PC-9 (cell line): ENCODE measurements at regions not wholly inside any gene's neighbourhood (a gene's known extent, or its start where the extent isn't known, plus 50 kb on each side); places are given as distances from the start of the nearest gene placed in this dataset.
A peak's percentile ranks its signal among the peaks of the same experiment; 100 is the strongest.

ENCODE experiments used
- BruUV-seq: library from RNA; stranded (reverse); fragments of 400-500 nt; replicated peaks from 2 replicates; lab custom pipeline; 2021; lab: Mats Ljungman, UMichigan
- CTCF ChIA-PET: fragments of 300-600 bp; sonication (Branson Sonifier 250); formaldehyde crosslinking; loops from one replicate; lab custom pipeline; 2022; ENCODE audit warnings: antibody characterized with exemption; lab: Charles Lee
- POLR2A ChIA-PET: fragments of 300-600 bp; sonication (Branson Sonifier 250); formaldehyde crosslinking; loops from one replicate; lab custom pipeline; 2022; ENCODE audit warnings: antibody characterized with exemption; ENCODE audit not compliant: unreplicated experiment; lab: Charles Lee
- DNase-seq, 2 experiments: peaks; one replicate each; pipeline versions ENCODE4 v3.0.0 to v3.0.0-alpha.2; 2015 to 2022; ENCODE audit warnings: mixed read lengths in 1 of 2
- H2AFZ ChIP-seq: fragments of 200-600 bp; sonication (generic); 2 replicates; pipeline ENCODE4 v1.8.1; 2017; ENCODE audit warnings: antibody characterized with exemption
- H3F3A ChIP-seq: fragments of 200-600 bp; sonication (generic); 2 replicates; pipeline ENCODE4 v1.8.1; 2017; ENCODE audit warnings: antibody characterized with exemption, mild to moderate bottlenecking, low read depth; ENCODE audit not compliant: insufficient read depth
- H3K27ac ChIP-seq: fragments of 200-600 bp; sonication (generic); 2 replicates; pipeline ENCODE4 v1.6.1; 2016; ENCODE audit warnings: mixed run types
- H3K27me3 ChIP-seq: fragments of 200-600 bp; sonication (generic); 2 replicates; pipeline ENCODE4 v1.6.1; 2016; ENCODE audit warnings: low read depth, mixed run types; ENCODE audit not compliant: insufficient read depth
- H3K36me3 ChIP-seq: fragments of 200-600 bp; sonication (generic); 2 replicates; pipeline ENCODE4 v1.6.1; 2016; ENCODE audit warnings: low read depth, mixed run types
- H3K4me1 ChIP-seq: fragments of 200-600 bp; sonication (generic); replicated peaks from 2 replicates; pipeline ENCODE4 v1.6.1; 2016; ENCODE audit warnings: mixed run types; ENCODE audit not compliant: insufficient read depth
- H3K4me2 ChIP-seq: fragments of 200-600 bp; sonication (generic); 2 replicates; pipeline ENCODE4 v1.6.1; 2017; ENCODE audit warnings: mixed run types
- H3K4me3 ChIP-seq: fragments of 200-600 bp; sonication (generic); 2 replicates; pipeline ENCODE4 v1.6.1; 2016; ENCODE audit warnings: mixed run types
- H3K79me2 ChIP-seq: fragments of 200-600 bp; sonication (generic); 2 replicates; pipeline ENCODE4 v1.6.1; 2017; ENCODE audit warnings: low read depth, mixed run types
- H3K9me2 ChIP-seq: fragments of 200-600 bp; sonication (generic); 2 replicates; pipeline ENCODE4 v1.8.1; 2017; ENCODE audit warnings: mild to moderate bottlenecking; ENCODE audit not compliant: insufficient read depth
- H3K9me3 ChIP-seq: fragments of 200-600 bp; sonication (generic); 2 replicates; pipeline ENCODE4 v1.8.1; 2016; ENCODE audit warnings: low read depth; ENCODE audit not compliant: insufficient read depth
- H4K20me1 ChIP-seq: fragments of 200-600 bp; sonication (generic); 2 replicates; pipeline ENCODE4 v1.8.1; 2017; ENCODE audit not compliant: insufficient read depth
- EZH2 ChIP-seq: fragments of 200-600 bp; sonication (generic); IDR thresholded peaks from 2 replicates; pipeline ENCODE4 v1.8.0; 2017; ENCODE audit warnings: antibody characterized with exemption, low read depth
- intact Hi-C: fragments of 100-400 bp; cut with micrococcal nuclease; formaldehyde crosslinking; loops from one replicate; pipeline ENCODE4 v1.10.0; 2022; ENCODE audit not compliant: unreplicated experiment
- TF ChIP-seq, protein P1 (sequence below): fragments of 200-600 bp; sonication (generic); conservative IDR thresholded peaks from 2 replicates; pipeline ENCODE4 v1.6.1; 2017; ENCODE audit warnings: mixed run types, antibody characterized with exemption, mild to moderate bottlenecking, moderate library complexity

DNA sequence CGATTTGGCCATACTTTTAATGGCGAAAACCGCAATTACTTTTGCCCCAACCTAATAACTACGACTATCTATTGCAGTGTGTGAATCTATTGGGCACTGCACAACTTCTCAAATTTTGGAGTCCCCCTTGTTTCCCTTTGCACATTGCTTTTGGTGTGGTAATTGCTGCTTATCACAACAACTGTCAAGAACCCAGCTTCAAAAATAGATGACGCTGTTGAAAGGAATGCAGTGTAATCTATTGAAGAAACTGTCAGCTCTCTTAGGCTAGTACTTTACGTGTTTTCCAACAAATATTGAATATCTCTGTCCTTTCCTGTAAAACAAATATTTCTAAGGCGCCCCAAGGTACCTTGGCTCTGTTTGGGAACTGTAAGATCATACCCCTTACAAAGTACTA, 222.8 kb upstream of the UBE2E2 start:
- Histone ChIP-seq H3K9me3 (no peaks in the 10 kb centered on the region), H3K9me2 (no peaks in the 10 kb centered on the region), H3K36me3 (no peaks in the 10 kb centered on the region), H3K4me1 (peaks cover 15% of the 10 kb centered on the region; the same call in 1 of the 2 replicates), H3K4me2 (no peak overlapping the region), H3K79me2 (no peaks in the 10 kb centered on the region), H3K27me3 (no peaks in the 10 kb centered on the region), H3F3A (no peaks in the 10 kb centered on the region), H3K4me3 (no peak overlapping the region), H2AFZ (no peak overlapping the region), H3K27ac (no peak overlapping the region), H4K20me1 (no peaks in the 10 kb centered on the region)
- ChIA-PET POLR2A (no interaction called here), CTCF (interaction anchor here (0.6 kb wide), 1 partner anchor 20 kb away, joined by 3 read pairs; no protein-coding TSS in a partner anchor)
- intact Hi-C loops = no loop called here
- peak in 1 of 2 experiments; percentile 63 for DNase-seq
- TF ChIP-seq, protein P1, sequence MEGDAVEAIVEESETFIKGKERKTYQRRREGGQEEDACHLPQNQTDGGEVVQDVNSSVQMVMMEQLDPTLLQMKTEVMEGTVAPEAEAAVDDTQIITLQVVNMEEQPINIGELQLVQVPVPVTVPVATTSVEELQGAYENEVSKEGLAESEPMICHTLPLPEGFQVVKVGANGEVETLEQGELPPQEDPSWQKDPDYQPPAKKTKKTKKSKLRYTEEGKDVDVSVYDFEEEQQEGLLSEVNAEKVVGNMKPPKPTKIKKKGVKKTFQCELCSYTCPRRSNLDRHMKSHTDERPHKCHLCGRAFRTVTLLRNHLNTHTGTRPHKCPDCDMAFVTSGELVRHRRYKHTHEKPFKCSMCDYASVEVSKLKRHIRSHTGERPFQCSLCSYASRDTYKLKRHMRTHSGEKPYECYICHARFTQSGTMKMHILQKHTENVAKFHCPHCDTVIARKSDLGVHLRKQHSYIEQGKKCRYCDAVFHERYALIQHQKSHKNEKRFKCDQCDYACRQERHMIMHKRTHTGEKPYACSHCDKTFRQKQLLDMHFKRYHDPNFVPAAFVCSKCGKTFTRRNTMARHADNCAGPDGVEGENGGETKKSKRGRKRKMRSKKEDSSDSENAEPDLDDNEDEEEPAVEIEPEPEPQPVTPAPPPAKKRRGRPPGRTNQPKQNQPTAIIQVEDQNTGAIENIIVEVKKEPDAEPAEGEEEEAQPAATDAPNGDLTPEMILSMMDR = no peak
- no peak for TF ChIP-seq EZH2
- BruUV-seq = no TSS peak

DNA sequence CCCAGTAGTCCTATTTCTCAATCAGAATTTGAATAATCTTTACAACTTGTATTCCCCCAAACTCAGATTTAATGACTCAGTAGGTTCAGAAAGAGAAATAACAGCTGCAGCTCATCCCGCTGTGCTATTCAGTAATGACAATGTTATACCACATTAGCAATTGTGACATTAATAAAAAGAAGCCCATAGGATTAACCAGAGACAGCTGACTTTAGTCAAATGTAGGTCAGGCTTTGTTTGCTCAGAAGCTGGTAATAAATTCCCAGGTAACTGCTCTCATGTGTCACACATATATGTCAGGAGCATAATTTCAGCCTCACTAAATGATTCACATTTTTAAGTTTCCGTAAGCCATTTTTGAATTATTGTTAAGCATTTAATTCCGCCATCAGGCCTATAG, 222.0 kb upstream of the UBE2E2 start:
- ChIA-PET POLR2A (no interaction called here), CTCF (no interaction called here)
- Histone ChIP-seq H4K20me1 (no peaks in the 10 kb centered on the region), H3K9me3 (no peaks in the 10 kb centered on the region; the same call in 1 of the 2 replicates), H3K4me2 (no peak overlapping the region), H3K4me1 (peaks cover 15% of the 10 kb centered on the region; the same call in 1 of the 2 replicates), H3F3A (no peaks in the 10 kb centered on the region), H3K4me3 (no peak overlapping the region), H3K36me3 (no peaks in the 10 kb centered on the region), H2AFZ (no peak overlapping the region), H3K27ac (no peak overlapping the region), H3K9me2 (no peaks in the 10 kb centered on the region), H3K79me2 (no peaks in the 10 kb centered on the region), H3K27me3 (no peaks in the 10 kb centered on the region)
- intact Hi-C loops = no loop called here
- BruUV-seq = no TSS peak
- TF ChIP-seq, protein P1 = no peak
- TF ChIP-seq EZH2 = no peak
- no peak for DNase-seq

DNA sequence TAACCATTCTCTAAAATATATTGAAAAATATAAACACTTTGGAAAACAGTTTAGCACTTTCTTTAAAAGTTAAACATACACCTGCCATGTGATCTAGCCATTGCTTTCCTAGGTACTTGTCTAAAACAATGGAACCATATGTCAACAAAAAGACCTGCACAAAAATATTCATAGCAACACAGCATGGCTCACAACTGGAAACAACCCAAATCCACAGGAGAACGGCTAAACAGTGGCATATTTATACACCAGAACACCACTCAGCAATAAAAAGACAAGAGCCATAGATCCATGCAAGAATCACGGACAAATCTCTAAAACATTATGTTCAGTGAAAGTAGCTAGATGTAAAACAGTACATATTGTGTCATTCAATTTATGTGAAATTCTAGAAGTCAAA, 221.3 kb upstream of the UBE2E2 start:
- DNase-seq = no peak
- Histone ChIP-seq H3K4me2 (no peak overlapping the region), H3K9me3 (no peaks in the 10 kb centered on the region; the same call in 1 of the 2 replicates), H3K27ac (no peak overlapping the region), H3K9me2 (no peaks in the 10 kb centered on the region), H4K20me1 (no peaks in the 10 kb centered on the region), H3K79me2 (no peaks in the 10 kb centered on the region), H2AFZ (no peak overlapping the region), H3F3A (no peaks in the 10 kb centered on the region), H3K27me3 (no peaks in the 10 kb centered on the region), H3K4me3 (no peak overlapping the region), H3K4me1 (peaks cover 15% of the 10 kb centered on the region; the same call in 1 of the 2 replicates), H3K36me3 (no peaks in the 10 kb centered on the region)
- BruUV-seq = no TSS peak
- no peak for TF ChIP-seq EZH2
- TF ChIP-seq, protein P1 = no peak
- ChIA-PET CTCF (no interaction called here), POLR2A (no interaction called here)
- intact Hi-C loops = no loop called here
